ENCODE measurements at regions not wholly inside any gene's neighbourhood (a gene's known extent, or its start where the extent isn't known, plus 50 kb on each side); places are given as distances from the start of the nearest gene placed in this dataset.

DNA sequence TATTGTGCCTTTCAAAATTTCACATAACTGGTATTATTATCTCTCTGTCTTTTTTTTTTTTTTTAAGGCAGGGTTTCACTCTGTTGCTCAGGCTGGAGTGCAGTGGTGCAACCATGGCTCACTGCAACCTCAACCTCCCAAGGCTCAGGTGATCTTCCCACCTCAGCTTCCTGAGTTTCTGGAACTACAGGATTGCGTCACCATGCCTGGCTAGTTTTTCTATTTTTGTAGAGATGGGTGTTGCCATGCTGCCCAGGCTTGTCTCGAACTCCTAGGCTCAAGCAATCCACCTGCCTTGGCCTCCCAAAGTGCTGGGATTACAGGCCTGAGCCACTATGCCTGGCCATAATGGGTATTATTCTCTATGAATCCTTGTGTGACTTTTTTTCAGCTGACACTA is 402.3 kb upstream of the SMARCA2 start:
- TF ChIP-seq YY1 (IDR thresholded peaks at IDR 0.05; ENCODE audit: insufficient read depth, insufficient read length) (no peak), ZNF274 (IDR thresholded peaks at IDR 0.05; ENCODE audit: low read depth, low read length) (no peak), SUZ12 (IDR thresholded peaks at IDR 0.05; ENCODE audit: extremely low read depth, insufficient read depth, insufficient read length) (no peak)

Measured in NT2/D1 (cell line).